ENCODE measurements at regions not wholly inside any gene's neighbourhood (a gene's known extent, or its start where the extent isn't known, plus 50 kb on each side); places are given as distances from the start of the nearest gene placed in this dataset.

DNA sequence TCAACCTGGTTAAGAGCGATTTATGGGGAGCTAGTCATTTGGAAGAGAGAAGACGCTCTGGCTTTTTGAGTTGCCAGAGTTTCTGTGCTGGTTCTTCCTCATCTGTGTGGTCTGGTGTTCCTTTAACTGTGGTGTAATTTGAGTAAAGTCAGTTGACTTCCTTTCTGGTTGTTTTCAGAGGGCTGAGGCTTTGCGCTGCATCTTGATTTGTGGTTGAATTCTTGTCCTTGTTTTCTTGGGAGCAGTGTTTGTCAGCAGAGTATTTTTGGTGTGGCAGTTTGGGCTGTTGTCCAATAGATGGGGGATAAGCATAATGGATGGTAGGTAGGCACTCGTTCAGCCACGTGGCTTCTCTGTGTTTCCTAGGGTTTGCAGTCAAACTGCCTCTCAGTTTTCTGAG lies 2143.2 kb upstream of the TENM3 start:
- TF ChIP-seq HCFC1 (IDR thresholded peaks at IDR 0.05; ENCODE audit: low read length) = no peak
- TF ChIP-seq RAD51 (IDR thresholded peaks at IDR 0.05) = no peak
- no peak for TF ChIP-seq SIX5 (IDR thresholded peaks at IDR 0.05; ENCODE audit: low read depth, low read length, severe bottlenecking)
- no peak for TF ChIP-seq CBX3 (IDR thresholded peaks at IDR 0.05; ENCODE audit: borderline replicate concordance, low read depth)
- no peak for TF ChIP-seq NFYB (IDR thresholded peaks at IDR 0.05; ENCODE audit: insufficient read depth, low read depth, low read length)
- TF ChIP-seq FOXM1 (IDR thresholded peaks at IDR 0.05; ENCODE audit: low read depth, low read length) = no peak
- TF ChIP-seq CTCF (IDR thresholded peaks at IDR 0.05 in 2 of 3, conservative IDR thresholded peaks at IDR 0.05 in 1 of 3; ENCODE audit: control insufficient read depth in 2 of 3, extremely low read depth in 1 of 3, insufficient read depth in 1 of 3, low read depth in 3 of 3, low read length in 3 of 3) = no peak
- TF ChIP-seq EZH2 (IDR thresholded peaks at IDR 0.05; ENCODE audit: borderline replicate concordance, control insufficient read depth, low read depth, low read length) = no peak
- TF ChIP-seq ZBED1 (IDR thresholded peaks at IDR 0.05; ENCODE audit: borderline replicate concordance) = no peak

All from GM12878 (cell line).